ENCODE measurements at regions not wholly inside any gene's neighbourhood (a gene's known extent, or its start where the extent isn't known, plus 50 kb on each side); places are given as distances from the start of the nearest gene placed in this dataset.

DNA sequence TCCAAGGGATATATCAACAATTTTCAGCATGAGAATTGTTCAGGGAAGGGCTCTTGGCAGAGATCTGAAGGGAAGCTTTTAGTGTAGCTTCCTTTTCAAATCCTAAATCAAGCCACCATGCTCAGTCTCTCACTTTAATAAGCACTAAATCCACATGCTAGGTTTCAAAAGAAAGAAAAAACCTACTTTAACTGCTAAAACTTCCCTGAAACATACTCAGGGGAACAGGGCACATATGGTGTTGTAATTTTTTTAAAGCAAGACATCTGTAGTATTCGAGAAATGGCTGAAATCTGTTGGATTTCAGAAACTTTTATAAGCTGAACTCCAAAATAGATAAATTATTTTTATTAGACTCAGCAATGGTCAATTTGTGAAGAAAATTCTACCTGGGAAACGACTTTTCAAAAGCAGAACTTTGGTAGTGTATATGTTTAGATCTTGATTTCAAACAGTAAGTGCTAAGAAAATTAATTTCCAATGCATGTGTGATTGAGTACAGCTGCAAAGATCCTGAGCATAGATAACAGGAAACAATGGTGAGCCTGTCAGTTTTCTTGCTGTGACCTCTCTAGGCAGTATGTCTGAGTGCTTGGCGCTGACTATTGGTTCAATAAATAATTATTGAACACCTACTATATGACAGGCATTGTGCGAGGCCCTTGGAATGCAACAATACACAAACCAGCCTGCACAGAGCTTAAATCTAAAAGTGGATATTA is 804.5 kb upstream of the SOX9 start:
- intact Hi-C loops (cut with micrococcal nuclease; ENCODE audit: unreplicated experiment), result no loop called here
- H3K27me3 ChIP-seq (ENCODE audit: control insufficient read depth, insufficient read depth, low read length), result no peaks in the 10 kb centered on the region
- ATAC-seq (no peak), DNase-seq (ENCODE audit: low read depth, low spot score) (no peak)
- no peak overlapping the region for H3K4me3 ChIP-seq (ENCODE audit: low read depth in 2 of 2, low read length in 2 of 2)
- H3K4me1 ChIP-seq (ENCODE audit: control insufficient read depth, insufficient read depth, low read length), result no peaks in the 10 kb centered on the region
- TF ChIP-seq, protein P1, sequence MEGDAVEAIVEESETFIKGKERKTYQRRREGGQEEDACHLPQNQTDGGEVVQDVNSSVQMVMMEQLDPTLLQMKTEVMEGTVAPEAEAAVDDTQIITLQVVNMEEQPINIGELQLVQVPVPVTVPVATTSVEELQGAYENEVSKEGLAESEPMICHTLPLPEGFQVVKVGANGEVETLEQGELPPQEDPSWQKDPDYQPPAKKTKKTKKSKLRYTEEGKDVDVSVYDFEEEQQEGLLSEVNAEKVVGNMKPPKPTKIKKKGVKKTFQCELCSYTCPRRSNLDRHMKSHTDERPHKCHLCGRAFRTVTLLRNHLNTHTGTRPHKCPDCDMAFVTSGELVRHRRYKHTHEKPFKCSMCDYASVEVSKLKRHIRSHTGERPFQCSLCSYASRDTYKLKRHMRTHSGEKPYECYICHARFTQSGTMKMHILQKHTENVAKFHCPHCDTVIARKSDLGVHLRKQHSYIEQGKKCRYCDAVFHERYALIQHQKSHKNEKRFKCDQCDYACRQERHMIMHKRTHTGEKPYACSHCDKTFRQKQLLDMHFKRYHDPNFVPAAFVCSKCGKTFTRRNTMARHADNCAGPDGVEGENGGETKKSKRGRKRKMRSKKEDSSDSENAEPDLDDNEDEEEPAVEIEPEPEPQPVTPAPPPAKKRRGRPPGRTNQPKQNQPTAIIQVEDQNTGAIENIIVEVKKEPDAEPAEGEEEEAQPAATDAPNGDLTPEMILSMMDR (IDR thresholded peaks at IDR 0.05), result no peak
- no TSS peak for BruUV-seq (replicated peaks)
- no peaks in the 10 kb centered on the region for H3K36me3 ChIP-seq (ENCODE audit: control insufficient read depth, insufficient read depth, low read length)
- in situ Hi-C loops (cut with HindIII; ENCODE audit: low pct_unique_long_range_greater_than_20kb, low sequenced_read_pairs), result no loop called here
- H3K27ac ChIP-seq (ENCODE audit: low read length), result no peak overlapping the region
- POLR2A ChIA-PET, result no interaction called here
- CTCF ChIA-PET, result no interaction called here
- no peaks in the 10 kb centered on the region for H3K9me3 ChIP-seq (ENCODE audit: control insufficient read depth, insufficient read depth, low read depth, low read length)

DNA sequence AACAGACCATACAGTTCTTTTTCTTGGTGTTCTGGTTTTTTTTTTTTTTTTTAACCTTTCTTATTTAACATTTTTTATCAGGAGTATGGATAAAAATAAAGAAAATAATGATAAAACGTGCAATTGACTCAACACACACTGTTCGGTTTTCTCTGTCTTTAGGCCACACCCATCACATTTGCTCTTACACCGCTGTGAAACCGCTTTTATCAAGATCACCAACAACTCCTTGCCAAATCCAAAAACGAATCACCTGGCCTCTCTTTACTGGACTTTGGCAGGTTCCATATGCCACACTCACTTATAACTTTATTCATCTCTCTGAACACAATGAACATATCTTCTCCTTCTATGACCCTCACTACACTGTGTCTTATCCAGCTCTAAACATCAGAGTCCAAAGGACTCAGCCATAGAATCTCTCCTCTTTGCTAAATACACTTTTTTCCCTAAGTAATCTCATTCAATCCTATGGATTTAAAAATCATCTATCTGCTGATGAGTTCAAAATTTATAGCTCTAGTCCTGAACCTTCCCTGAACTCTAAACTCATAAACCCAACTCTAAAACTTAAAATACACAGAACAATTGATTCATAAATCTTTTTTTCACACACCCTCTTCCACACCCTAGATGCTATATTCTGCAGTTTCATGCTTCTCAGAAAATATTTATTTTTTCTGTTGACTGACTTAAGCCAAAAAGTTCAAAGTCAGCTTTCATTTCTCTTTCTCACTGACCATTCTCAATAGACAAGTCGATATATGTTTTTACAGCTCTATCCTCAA is 800.6 kb upstream of the SOX9 start:
- Histone ChIP-seq H3K4me3 (ENCODE audit: low read depth in 2 of 2, low read length in 2 of 2) (no peak overlapping the region), H3K27ac (ENCODE audit: low read length) (no peak overlapping the region), H3K27me3 (ENCODE audit: control insufficient read depth, insufficient read depth, low read length) (no peaks in the 10 kb centered on the region), H3K4me1 (ENCODE audit: control insufficient read depth, insufficient read depth, low read length) (no peaks in the 10 kb centered on the region), H3K36me3 (ENCODE audit: control insufficient read depth, insufficient read depth, low read length) (no peaks in the 10 kb centered on the region), H3K9me3 (ENCODE audit: control insufficient read depth, insufficient read depth, low read depth, low read length) (no peaks in the 10 kb centered on the region)
- ChIA-PET POLR2A (no interaction called here), CTCF (interaction anchor here (0.6 kb wide), 1 partner anchor 151 kb away, joined by 4 read pairs; no protein-coding TSS in a partner anchor)
- ATAC-seq (no peak), DNase-seq (ENCODE audit: low read depth, low spot score) (no peak)
- in situ Hi-C loops (cut with HindIII; ENCODE audit: low pct_unique_long_range_greater_than_20kb, low sequenced_read_pairs), result no loop called here
- TF ChIP-seq, protein P1 (IDR thresholded peaks at IDR 0.05), result no peak
- TF ChIP-seq SIN3A (IDR thresholded peaks at IDR 0.05; ENCODE audit: borderline replicate concordance, insufficient read depth, low read depth, low read length), result no peak
- no peak for TF ChIP-seq POLR2AphosphoS5 (IDR thresholded peaks at IDR 0.05; ENCODE audit: low read depth, low read length)
- TF ChIP-seq, protein P2, sequence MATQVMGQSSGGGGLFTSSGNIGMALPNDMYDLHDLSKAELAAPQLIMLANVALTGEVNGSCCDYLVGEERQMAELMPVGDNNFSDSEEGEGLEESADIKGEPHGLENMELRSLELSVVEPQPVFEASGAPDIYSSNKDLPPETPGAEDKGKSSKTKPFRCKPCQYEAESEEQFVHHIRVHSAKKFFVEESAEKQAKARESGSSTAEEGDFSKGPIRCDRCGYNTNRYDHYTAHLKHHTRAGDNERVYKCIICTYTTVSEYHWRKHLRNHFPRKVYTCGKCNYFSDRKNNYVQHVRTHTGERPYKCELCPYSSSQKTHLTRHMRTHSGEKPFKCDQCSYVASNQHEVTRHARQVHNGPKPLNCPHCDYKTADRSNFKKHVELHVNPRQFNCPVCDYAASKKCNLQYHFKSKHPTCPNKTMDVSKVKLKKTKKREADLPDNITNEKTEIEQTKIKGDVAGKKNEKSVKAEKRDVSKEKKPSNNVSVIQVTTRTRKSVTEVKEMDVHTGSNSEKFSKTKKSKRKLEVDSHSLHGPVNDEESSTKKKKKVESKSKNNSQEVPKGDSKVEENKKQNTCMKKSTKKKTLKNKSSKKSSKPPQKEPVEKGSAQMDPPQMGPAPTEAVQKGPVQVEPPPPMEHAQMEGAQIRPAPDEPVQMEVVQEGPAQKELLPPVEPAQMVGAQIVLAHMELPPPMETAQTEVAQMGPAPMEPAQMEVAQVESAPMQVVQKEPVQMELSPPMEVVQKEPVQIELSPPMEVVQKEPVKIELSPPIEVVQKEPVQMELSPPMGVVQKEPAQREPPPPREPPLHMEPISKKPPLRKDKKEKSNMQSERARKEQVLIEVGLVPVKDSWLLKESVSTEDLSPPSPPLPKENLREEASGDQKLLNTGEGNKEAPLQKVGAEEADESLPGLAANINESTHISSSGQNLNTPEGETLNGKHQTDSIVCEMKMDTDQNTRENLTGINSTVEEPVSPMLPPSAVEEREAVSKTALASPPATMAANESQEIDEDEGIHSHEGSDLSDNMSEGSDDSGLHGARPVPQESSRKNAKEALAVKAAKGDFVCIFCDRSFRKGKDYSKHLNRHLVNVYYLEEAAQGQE (IDR thresholded peaks at IDR 0.05; ENCODE audit: insufficient read depth in 1 of 2, low read depth in 2 of 2, low read length in 1 of 2), result no peak
- no peak for TF ChIP-seq TCF7L2 (IDR thresholded peaks at IDR 0.05; ENCODE audit: low read depth, low read length)
- intact Hi-C loops (cut with micrococcal nuclease; ENCODE audit: unreplicated experiment), result no loop called here
- no TSS peak for BruUV-seq (replicated peaks)

Data from Panc1 (cell line).